HTR-8/SVneo (cell line): ENCODE measurements at regions not wholly inside any gene's neighbourhood (a gene's known extent, or its start where the extent isn't known, plus 50 kb on each side); places are given as distances from the start of the nearest gene placed in this dataset.
"Not testable (repeated sequence)": the region's sequence is repeated elsewhere in the genome, so short reads cannot be mapped to it uniquely, and the experiment has no call there.

Experiments
- DNase-seq: peaks from one replicate; pipeline ENCODE4 v3.0.0; 2011; ENCODE audit warnings: low spot score, mixed read lengths; ENCODE audit not compliant: insufficient read length
- FAIRE-seq: peaks from 2 replicates; lab custom pipeline; 2011; peaks lifted over from hg19 to GRCh38; lab: Jason Lieb, UNC

- FAIRE-seq: no peak
- no peak for DNase-seq
Observed at GRCh38 chr6:139446768-139447655, 72.6 kb upstream of the CITED2 start.

- FAIRE-seq: no peak
Observed at GRCh38 chr6:139446138-139446715, 71.8 kb upstream of the CITED2 start.

DNA sequence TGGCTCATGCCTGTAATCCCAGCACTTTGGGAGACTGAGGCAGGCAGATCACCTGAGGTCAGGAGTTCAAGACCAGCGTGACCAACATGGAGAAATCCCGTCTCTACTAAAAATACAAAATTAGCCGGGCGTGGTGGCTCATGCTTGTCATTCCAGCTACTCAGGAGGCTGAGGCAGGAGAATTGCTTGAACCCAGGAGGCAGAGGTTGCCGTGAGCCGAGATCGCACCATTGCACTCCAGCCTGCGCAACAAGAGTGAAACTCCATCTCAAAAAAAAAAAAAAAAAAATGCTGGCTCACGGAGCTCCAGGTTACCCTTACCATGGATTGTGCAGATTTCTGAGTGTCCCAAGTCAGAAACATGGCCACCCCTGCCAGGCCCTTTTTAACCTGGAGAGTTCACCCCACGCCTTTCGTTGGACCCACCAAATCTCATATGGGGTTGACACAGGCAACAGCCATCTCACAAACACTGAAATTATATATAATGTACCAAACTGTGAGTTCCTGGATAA is 69.9 kb upstream of the CITED2 start:
- DNase-seq, FAIRE-seq: not testable (repeated sequence)

More at GRCh38 chr6:139446138-139446715, 71.8 kb upstream of the CITED2 start:
- no peak for DNase-seq

GRCh38 chr6:139443231-139444112 is 69.0 kb upstream of the CITED2 start:
- FAIRE-seq (no peak), DNase-seq (no peak)

- FAIRE-seq (no peak), DNase-seq (no peak)
Observed at GRCh38 chr6:139442188-139442671, 67.8 kb upstream of the CITED2 start.

DNA sequence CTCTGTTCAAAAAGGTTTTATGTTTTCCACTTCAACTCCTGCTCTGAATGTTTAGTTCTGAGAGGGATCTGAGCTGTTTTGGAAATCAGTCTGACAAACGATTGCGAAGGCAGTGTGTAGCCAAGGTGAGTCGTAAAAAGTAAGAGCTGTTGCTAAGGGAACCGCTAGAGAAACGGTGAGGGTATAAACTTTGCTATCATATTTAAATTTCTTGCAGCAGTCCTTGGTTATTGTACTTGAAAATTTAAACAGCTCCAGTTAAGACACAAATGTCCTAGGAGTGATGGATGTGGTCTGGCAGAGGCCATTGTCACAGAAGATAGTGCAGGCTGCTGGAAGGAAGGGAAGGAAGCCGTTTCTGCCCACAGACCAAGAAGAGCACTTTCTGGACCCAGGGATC is 64.9 kb upstream of the CITED2 start:
- no peak for FAIRE-seq
- no peak for DNase-seq

DNA sequence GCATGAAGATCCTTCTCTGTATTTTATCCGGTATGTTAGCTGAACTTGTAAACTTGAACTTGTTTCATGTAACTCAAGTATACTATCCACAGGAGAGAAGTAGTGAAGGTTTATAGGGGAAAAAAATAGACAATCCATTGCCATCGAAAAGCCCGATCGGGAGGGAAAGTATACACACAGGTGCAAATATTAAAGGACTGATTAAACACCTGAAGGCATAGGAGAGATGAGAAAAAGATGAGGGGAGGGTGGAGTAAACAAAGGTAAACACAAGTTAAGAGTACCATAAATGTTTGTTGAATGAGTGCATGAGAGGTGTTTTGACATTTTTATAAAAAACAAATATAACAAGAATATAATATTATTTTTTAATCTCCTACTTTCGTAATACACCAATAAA is 64.3 kb upstream of the CITED2 start:
- no peak for FAIRE-seq

GRCh38 chr6:139436957-139437348 is 62.5 kb upstream of the CITED2 start:
- FAIRE-seq (no peak), DNase-seq (no peak)

More for the DNA sequence above, 64.3 kb upstream of the CITED2 start:
- DNase-seq: no peak

GRCh38 chr6:139436200-139436956 is 61.9 kb upstream of the CITED2 start:
- DNase-seq (no peak), FAIRE-seq (no peak)

DNA sequence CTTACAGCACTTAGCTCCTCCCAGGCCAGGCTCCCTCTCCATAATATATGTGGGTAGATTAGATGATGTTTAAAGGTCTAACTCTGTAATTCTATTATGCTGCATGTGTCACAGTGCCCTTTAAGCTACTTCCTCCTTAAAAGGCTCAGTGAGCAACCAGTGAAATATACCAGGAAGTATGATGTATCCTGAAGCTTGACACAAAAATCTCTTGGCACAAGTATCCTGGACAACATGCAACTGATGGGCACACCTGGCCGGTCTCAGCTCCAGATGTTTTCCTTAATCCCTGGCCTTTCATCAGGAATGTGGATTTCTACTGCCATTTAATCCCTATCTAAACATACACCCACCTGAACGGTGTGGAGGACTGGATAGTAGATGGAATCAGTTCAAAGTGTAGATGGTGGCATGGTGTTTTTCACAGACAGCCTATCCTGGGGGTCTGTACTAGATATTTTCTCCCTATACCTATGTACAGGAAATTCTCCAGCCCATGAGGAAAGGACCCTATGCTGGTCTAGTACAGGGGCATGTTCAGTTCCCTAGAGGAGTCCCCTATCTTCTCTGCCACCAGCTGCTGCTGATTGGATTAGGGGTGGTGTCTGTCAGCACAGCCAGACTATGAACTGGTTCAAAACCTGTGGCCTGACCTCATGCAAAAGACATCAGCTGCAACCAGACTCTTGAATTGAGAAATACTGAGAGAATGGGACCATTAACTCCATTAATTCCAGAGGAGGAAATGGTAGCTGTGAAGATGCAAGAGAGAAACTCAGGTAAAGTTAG is 59.4 kb upstream of the CITED2 start:
- DNase-seq (no peak), FAIRE-seq (no peak)

GRCh38 chr6:139431602-139431956 is 57.1 kb upstream of the CITED2 start:
- FAIRE-seq: no peak
- no peak for DNase-seq

GRCh38 chr6:139430899-139431601 is 56.6 kb upstream of the CITED2 start:
- no peak for FAIRE-seq
- DNase-seq: no peak

DNA sequence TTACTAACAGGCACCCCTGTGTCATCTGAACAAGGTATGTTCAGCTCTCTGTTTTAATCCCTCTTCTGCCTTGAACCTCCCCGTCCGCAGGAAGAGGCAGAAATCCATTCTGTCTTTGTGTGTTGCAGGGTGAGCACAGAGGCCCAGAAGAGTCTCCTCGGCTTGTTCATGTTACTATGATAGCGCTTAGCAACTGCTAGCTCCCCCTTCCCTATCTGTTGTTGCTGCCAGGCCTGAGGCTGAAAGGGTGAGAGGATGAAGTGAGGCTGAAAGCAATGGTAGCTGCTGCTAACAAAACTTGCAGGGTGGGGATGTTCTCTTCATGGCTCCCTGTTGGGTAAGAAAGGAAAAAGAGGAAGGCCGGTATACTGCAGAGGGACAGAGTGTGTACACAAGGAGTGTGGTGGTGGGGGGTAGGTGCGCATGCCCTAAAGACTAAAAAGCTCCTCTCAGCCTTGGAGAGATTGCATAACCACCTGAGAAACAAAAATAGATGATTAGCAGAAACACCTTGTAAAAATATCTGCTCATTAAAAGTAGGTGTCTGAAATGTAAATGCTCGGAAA is 55.2 kb upstream of the CITED2 start:
- no peak for FAIRE-seq
- DNase-seq: no peak

DNA sequence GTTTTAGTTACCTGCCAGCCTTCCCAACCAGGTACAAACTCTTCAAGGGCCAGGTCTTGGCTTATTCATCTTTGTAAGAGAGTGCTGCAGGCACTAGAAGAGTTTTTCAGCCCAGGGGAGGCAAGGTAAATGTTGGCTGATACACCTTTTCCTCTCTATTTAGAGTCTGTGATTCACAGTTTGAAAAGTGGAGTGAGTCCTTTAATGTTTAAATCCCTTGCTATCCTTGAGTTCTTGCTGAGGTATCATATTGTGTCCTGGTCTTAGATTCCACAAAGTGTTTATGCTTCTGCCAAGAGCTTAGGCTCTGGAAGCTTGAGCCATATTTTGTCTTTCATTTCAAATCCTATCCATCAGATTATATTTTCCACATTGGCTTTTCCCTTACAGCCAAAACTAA is 52.8 kb upstream of the CITED2 start:
- FAIRE-seq: no peak
- no peak for DNase-seq

GRCh38 chr6:139426795-139427194 is 52.3 kb upstream of the CITED2 start:
- DNase-seq: no peak
- FAIRE-seq: no peak

DNA sequence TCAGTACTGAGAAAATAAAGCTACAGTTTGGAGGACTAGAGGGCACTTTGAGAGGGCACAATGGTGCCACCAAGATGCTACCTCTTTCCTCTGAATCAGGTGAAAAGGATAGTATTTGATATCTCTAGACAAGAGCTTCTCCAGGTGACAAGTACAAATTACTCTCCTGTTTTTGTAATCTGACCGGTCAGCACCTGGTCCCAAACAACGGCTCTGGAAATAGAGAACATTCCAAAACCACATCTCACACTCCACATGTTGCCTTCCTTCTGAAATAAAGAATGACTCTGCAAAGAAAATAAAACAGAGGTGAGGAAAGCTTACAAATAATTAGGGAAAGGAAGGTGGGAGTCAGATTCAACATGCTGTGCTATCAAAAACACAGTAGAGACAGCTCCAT is 51.3 kb upstream of the CITED2 start:
- DNase-seq (no peak), FAIRE-seq (no peak)

DNA sequence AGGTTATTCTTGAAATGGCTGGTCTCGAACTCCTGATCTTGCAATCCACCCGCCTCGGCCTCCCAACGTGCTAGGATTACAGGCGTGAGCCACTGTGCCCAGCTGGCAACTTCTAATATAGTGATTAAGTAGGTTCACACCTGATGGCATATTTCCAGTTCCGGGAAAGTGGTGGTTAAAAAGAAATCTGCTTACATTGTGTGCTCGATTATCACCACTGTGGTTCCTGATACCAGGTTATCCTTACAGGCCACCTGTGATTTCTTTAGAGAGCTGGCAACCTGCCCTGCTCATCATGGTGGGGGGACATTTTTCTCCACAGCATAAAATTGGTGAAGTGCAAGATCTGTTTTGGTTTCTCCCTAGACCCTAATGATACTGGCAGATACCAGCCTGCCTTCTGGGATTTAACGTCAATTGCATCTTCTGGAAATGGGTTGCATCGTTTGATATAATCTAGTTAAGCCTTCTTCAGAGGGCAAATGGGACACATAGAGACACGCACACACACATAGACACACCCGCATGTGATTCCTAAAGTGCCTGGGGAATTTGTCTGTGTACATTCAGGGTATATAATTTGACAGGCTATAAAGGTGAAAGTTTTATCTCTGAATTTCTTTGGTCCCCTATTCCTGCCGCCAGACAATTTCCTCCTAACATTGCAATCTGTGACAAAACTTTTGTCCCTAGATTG is 49.7 kb upstream of the CITED2 start:
- FAIRE-seq: no peak

More for the DNA sequence above, 49.7 kb upstream of the CITED2 start:
- DNase-seq: no peak
